IMR-90 (cell line): ENCODE measurements at regions not wholly inside any gene's neighbourhood (a gene's known extent, or its start where the extent isn't known, plus 50 kb on each side); places are given as distances from the start of the nearest gene placed in this dataset.

Experiments used
- ATAC-seq: fragments of 200-7000 bp; cut with Tn5 transposase; 2 replicates; pipeline ENCODE4 v1.9.1; 2020; ENCODE audit warnings: low read depth, mild to moderate bottlenecking, moderate library complexity
- BruUV-seq: library from RNA; stranded (reverse); fragments of 400-500 nt; replicated peaks from 2 replicates; lab custom pipeline; 2021; lab: Mats Ljungman, UMichigan
- CTCF ChIA-PET: fragments of 300-600 bp; formaldehyde crosslinking; extraction: SDS; loops from one replicate; lab custom pipeline; 2021; ENCODE audit warnings: antibody characterized with exemption; lab: Yijun Ruan, JAX
- POLR2A ChIA-PET: fragments of 300-600 bp; sonication (Branson Sonifier 250); formaldehyde crosslinking; loops from one replicate; lab custom pipeline; 2022; ENCODE audit warnings: antibody characterized with exemption; ENCODE audit not compliant: unreplicated experiment; lab: Charles Lee
- DNase-seq: peaks from one replicate; pipeline ENCODE4 v3.0.0; 2013
- H2AFZ ChIP-seq: replicated peaks from 2 replicates; pipeline ENCODE3; 2013; ENCODE audit warnings: low read length, mild to moderate bottlenecking; ENCODE audit not compliant: poor library complexity
- H2AK5ac ChIP-seq: 2 replicates; pipeline ENCODE4 v1.6.1; 2013; ENCODE audit warnings: low read depth, low read length, inconsistent platforms
- H2AK9ac ChIP-seq: replicated peaks from 2 replicates; pipeline ENCODE3; 2013; ENCODE audit warnings: mild to moderate bottlenecking, low read depth, low read length, moderate library complexity; ENCODE audit not compliant: poor library complexity
- H2BK120ac ChIP-seq: 2 replicates; pipeline ENCODE4 v1.6.1; 2013; ENCODE audit warnings: low read depth, low read length, inconsistent platforms
- H2BK15ac ChIP-seq: 3 replicates; pipeline ENCODE4 v1.6.1; 2013; ENCODE audit warnings: low read depth, low read length, inconsistent platforms
- H2BK20ac ChIP-seq: 2 replicates; pipeline ENCODE4 v1.6.1; 2013; ENCODE audit warnings: low read depth, mild to moderate bottlenecking, inconsistent platforms, low read length, moderate library complexity
- H2BK5ac ChIP-seq: 2 replicates; pipeline ENCODE4 v1.6.1; 2013; ENCODE audit warnings: mild to moderate bottlenecking, low read depth, low read length, inconsistent platforms; ENCODE audit not compliant: poor library complexity, severe bottlenecking
- H3K14ac ChIP-seq: replicated peaks from 2 replicates; pipeline ENCODE4 v1.6.1; 2013; ENCODE audit warnings: low read depth, low read length, inconsistent platforms
- H3K18ac ChIP-seq: 2 replicates; pipeline ENCODE4 v1.6.1; 2013; ENCODE audit warnings: low read depth, low read length, control low read depth
- H3K23ac ChIP-seq: 2 replicates; pipeline ENCODE4 v1.6.1; 2013; ENCODE audit warnings: low read depth, low read length, inconsistent platforms
- H3K27ac ChIP-seq: 2 replicates; pipeline ENCODE4 v1.5.1; 2013; ENCODE audit warnings: mild to moderate bottlenecking, control low read depth, low read length; ENCODE audit not compliant: insufficient read depth
- H3K27me3 ChIP-seq: 2 replicates; pipeline ENCODE4 v1.6.1; 2013; ENCODE audit warnings: low read length; ENCODE audit not compliant: control insufficient read depth, insufficient read depth
- H3K36me3 ChIP-seq: 2 replicates; pipeline ENCODE4 v1.6.1; 2013; ENCODE audit warnings: low read length, mixed read lengths; ENCODE audit not compliant: control insufficient read depth, insufficient read depth
- H3K4ac ChIP-seq: 2 replicates; pipeline ENCODE4 v1.6.1; 2013; ENCODE audit warnings: low read depth, low read length, inconsistent platforms
- H3K4me1 ChIP-seq: 2 replicates; pipeline ENCODE4 v1.6.1; 2013; ENCODE audit warnings: low read length, mixed read lengths; ENCODE audit not compliant: control insufficient read depth, insufficient read depth
- H3K4me2 ChIP-seq: 2 replicates; pipeline ENCODE4 v1.6.1; 2013; ENCODE audit warnings: low read depth, mild to moderate bottlenecking, control low read depth, low read length, moderate library complexity
- H3K4me3 ChIP-seq: 2 replicates; pipeline ENCODE4 v1.5.1; 2013; ENCODE audit warnings: low read depth, mild to moderate bottlenecking, control low read depth, low read length, moderate library complexity; ENCODE audit not compliant: insufficient read depth
- H3K56ac ChIP-seq: 2 replicates; pipeline ENCODE4 v1.6.1; 2013; ENCODE audit warnings: low read length, inconsistent platforms; ENCODE audit not compliant: insufficient read depth; ENCODE audit errors: extremely low read depth
- H3K79me1 ChIP-seq, 2 experiments: 2 replicates each; pipeline ENCODE4 v1.6.1; 2013; ENCODE audit warnings: low read length in 2 of 2, inconsistent platforms in 1 of 2, low read depth in 1 of 2
- H3K9ac ChIP-seq: 2 replicates; pipeline ENCODE4 v1.6.1; 2013; ENCODE audit warnings: low read depth, low read length, control low read depth
- H3K9me1 ChIP-seq: 2 replicates; pipeline ENCODE4 v1.6.1; 2013; ENCODE audit warnings: low read length, inconsistent platforms; ENCODE audit not compliant: insufficient read depth
- H3K9me3 ChIP-seq: 2 replicates; pipeline ENCODE4 v1.6.1; 2013; ENCODE audit warnings: low read length; ENCODE audit not compliant: control insufficient read depth, insufficient read depth
- H4K20me1 ChIP-seq: 2 replicates; pipeline ENCODE4 v1.6.1; 2013; ENCODE audit warnings: low read length, inconsistent platforms; ENCODE audit not compliant: insufficient read depth
- H4K5ac ChIP-seq: 2 replicates; pipeline ENCODE4 v1.6.1; 2013; ENCODE audit warnings: mild to moderate bottlenecking, low read depth, low read length, control low read depth
- H4K8ac ChIP-seq, 2 experiments: 2 replicates each; pipeline ENCODE4 v1.6.1; 2013; ENCODE audit warnings: low read depth in 2 of 2, low read length in 2 of 2, control low read depth in 1 of 2, inconsistent platforms in 1 of 2
- H4K91ac ChIP-seq: 2 replicates; pipeline ENCODE4 v1.6.1; 2013; ENCODE audit warnings: low read depth, low read length, inconsistent platforms; ENCODE audit not compliant: insufficient read depth
- BHLHE40 ChIP-seq: fragments of 150-350 bp; IDR thresholded peaks from 2 replicates; pipeline ENCODE4 v1.6.1; 2016; ENCODE audit warnings: mild to moderate bottlenecking, low read depth, low read length
- CHD1 ChIP-seq: IDR thresholded peaks from 2 replicates; pipeline ENCODE4 v1.6.1; 2012; ENCODE audit warnings: low read depth, low read length, improper control_type of control experiment
- MAZ ChIP-seq: IDR thresholded peaks from 2 replicates; pipeline ENCODE4 v1.6.1; 2012; ENCODE audit warnings: low read depth, mild to moderate bottlenecking, low read length, improper control_type of control experiment, moderate library complexity, borderline replicate concordance
- MXI1 ChIP-seq: IDR thresholded peaks from 2 replicates; pipeline ENCODE4 v1.6.1; 2012; ENCODE audit warnings: low read depth, mild to moderate bottlenecking, low read length, moderate library complexity, borderline replicate concordance
- NFE2L2 ChIP-seq: fragments of 150-350 bp; IDR thresholded peaks from 2 replicates; pipeline ENCODE4 v1.6.1; 2016; ENCODE audit warnings: low read depth, mild to moderate bottlenecking, low read length
- RAD21 ChIP-seq: IDR thresholded peaks from 2 replicates; pipeline ENCODE4 v1.6.1; 2012; ENCODE audit warnings: low read length, improper control_type of control experiment
- RCOR1 ChIP-seq: IDR thresholded peaks from 2 replicates; pipeline ENCODE4 v1.6.1; 2012; ENCODE audit warnings: mild to moderate bottlenecking, low read length, improper control_type of control experiment; ENCODE audit not compliant: insufficient replicate concordance
- RFX5 ChIP-seq: IDR thresholded peaks from 2 replicates; pipeline ENCODE4 v1.8.0; 2012; ENCODE audit warnings: low read depth, mild to moderate bottlenecking, low read length, moderate library complexity
- SMC3 ChIP-seq: fragments of 150-350 bp; IDR thresholded peaks from 2 replicates; pipeline ENCODE4 v1.6.1; 2016; ENCODE audit warnings: low read depth, mild to moderate bottlenecking, antibody characterized with exemption, low read length, moderate library complexity
- USF2 ChIP-seq: fragments of 150-350 bp; IDR thresholded peaks from 2 replicates; pipeline ENCODE4 v1.6.1; 2017; ENCODE audit warnings: mild to moderate bottlenecking, antibody characterized with exemption, low read length, low read depth
- WGBS, 2 experiments: methylation state at CpG; one replicate each; pipeline versions ENCODE4 v1.1.5 to v1.1.7; 2013; ENCODE audit warnings: missing lambda C conversion rate in 2 of 2; ENCODE audit not compliant: insufficient read length in 1 of 2; ENCODE audit errors: extremely low coverage in 2 of 2; 5-methylcytosine and 5-hydroxymethylcytosine counted together
- dilution Hi-C: fragments of 300-500 bp; cut with HindIII; formaldehyde crosslinking; loops from one replicate; pipeline ENCODE4 v1.14.3; 2018; ENCODE audit warnings: low sequenced_read_pairs; ENCODE audit not compliant: unreplicated experiment
- in situ Hi-C: fragments of 300-500 bp; cut with MboI; formaldehyde crosslinking; loops from 3 replicates; pipeline ENCODE4 v1.14.3; 2019; ENCODE audit warnings: low sequenced_read_pairs, inconsistent platforms, mixed read lengths
- intact Hi-C: fragments of 100-400 bp; cut with micrococcal nuclease; formaldehyde crosslinking; loops from 2 replicates; pipeline ENCODE4 v1.10.0; 2022
- TF ChIP-seq, protein P1 (sequence below): fragments of 150-350 bp; IDR thresholded peaks from 2 replicates; pipeline ENCODE4 v1.6.1; 2016; ENCODE audit warnings: low read depth, mild to moderate bottlenecking, low read length, moderate library complexity, borderline replicate concordance

DNA sequence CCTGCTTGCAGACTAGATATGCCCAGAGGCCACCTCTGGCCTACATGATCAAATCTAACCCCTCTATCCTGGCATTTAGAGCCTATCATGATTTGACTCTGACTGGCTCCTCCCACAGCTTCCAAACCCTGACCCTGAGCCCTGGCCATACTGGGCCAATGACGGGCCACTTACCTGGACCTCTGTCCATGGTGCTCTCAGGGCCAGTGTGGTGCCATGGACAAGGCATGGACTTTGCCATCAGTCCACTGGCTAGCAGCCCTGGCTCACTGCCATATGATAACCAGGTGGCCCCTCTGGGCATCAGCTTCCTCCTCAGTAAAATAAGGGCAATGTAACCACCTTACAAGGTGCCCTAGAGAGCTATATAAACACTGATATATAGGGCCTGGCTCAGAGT, 713.4 kb downstream of the PTPRU start:
- Histone ChIP-seq H3K18ac (no peak overlapping the region), H3K14ac (no peak overlapping the region), H4K8ac (no peak overlapping the region), H4K91ac (no peak overlapping the region), H3K36me3 (no peaks in the 10 kb centered on the region), H2BK15ac (no peak overlapping the region), H3K27ac (no peak overlapping the region), H3K4ac (no peak overlapping the region), H3K56ac (no peak overlapping the region), H3K4me3 (no peak overlapping the region), H3K9me1 (no peaks in the 10 kb centered on the region), H3K79me1 (no peaks in the 10 kb centered on the region), H2BK120ac (no peak overlapping the region), H4K20me1 (no peaks in the 10 kb centered on the region), H3K27me3 (no peaks in the 10 kb centered on the region), H3K9ac (no peak overlapping the region), H2AK5ac (no peak overlapping the region), H3K4me1 (no peaks in the 10 kb centered on the region), H3K23ac (no peak overlapping the region), H2AK9ac (no peak overlapping the region), H3K9me3 (no peaks in the 10 kb centered on the region), H4K5ac (no peak overlapping the region), H2BK5ac (no peak overlapping the region), H2BK20ac (no peak overlapping the region), H2AFZ (no peak overlapping the region), H3K4me2 (no peak overlapping the region)
- dilution Hi-C loops (no loop called here), in situ Hi-C loops (no loop called here), intact Hi-C loops (no loop called here)
- no peak for DNase-seq
- POLR2A ChIA-PET, result no interaction called here
- CTCF ChIA-PET, result no interaction called here
- no TSS peak for BruUV-seq
- no peak for TF ChIP-seq RFX5
- no peak for TF ChIP-seq NFE2L2
- TF ChIP-seq BHLHE40, result no peak
- no peak for TF ChIP-seq MXI1
- TF ChIP-seq MAZ, result no peak
- TF ChIP-seq, protein P1, sequence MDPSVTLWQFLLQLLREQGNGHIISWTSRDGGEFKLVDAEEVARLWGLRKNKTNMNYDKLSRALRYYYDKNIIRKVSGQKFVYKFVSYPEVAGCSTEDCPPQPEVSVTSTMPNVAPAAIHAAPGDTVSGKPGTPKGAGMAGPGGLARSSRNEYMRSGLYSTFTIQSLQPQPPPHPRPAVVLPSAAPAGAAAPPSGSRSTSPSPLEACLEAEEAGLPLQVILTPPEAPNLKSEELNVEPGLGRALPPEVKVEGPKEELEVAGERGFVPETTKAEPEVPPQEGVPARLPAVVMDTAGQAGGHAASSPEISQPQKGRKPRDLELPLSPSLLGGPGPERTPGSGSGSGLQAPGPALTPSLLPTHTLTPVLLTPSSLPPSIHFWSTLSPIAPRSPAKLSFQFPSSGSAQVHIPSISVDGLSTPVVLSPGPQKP, result no peak
- no peak for TF ChIP-seq CHD1
- TF ChIP-seq SMC3, result no peak
- no peak for TF ChIP-seq RAD21
- no peak for TF ChIP-seq USF2
- no peak for TF ChIP-seq RCOR1
- no peak for ATAC-seq
- WGBS, 2 experiments, result no CpG with 5 or more reads among the region's 1 CpG
